ENCODE measurements at regions not wholly inside any gene's neighbourhood (a gene's known extent, or its start where the extent isn't known, plus 50 kb on each side); places are given as distances from the start of the nearest gene placed in this dataset.

- H3K27ac Mint-ChIP-seq, result no peak overlapping the region
- no peaks in the 10 kb centered on the region for H3K36me3 Mint-ChIP-seq (ENCODE audit: low read depth)
- H3K9me3 Mint-ChIP-seq, result peaks cover 2% of the 10 kb centered on the region
- TF ChIP-seq CTCF (IDR thresholded peaks at IDR 0.05; ENCODE audit: unreplicated experiment in 3 of 3), result no peak
- peaks cover 3% of the 10 kb centered on the region for H3K27me3 Mint-ChIP-seq (ENCODE audit: low read depth)
- H3K4me1 Mint-ChIP-seq, result no peaks in the 10 kb centered on the region
- H3K4me3 Mint-ChIP-seq, result no peak overlapping the region
Measured at GRCh38 chrX:128759745-128760144, 707.5 kb upstream of the ACTRT1 start.

DNA sequence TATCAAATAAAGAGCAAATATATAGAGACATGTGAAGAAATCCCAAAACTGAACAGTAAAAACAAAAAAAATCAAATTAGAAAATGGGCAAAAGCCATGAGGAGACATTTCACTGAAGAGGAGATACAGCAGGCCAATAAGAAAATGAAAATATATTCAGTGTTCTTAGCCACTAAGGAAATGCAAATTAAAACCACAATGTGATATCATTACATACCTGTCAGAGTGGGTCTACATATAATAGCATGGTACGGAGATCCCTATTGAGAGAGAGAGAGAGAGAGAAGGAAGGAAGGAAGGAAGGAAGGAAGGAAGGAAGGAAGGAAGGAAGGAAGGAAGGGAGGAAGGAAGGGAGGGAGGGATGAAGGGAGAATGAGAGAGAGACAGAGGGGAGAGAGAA is 707.0 kb upstream of the ACTRT1 start:
- Mint-ChIP-seq H3K27ac (no peak overlapping the region), H3K4me1 (no peaks in the 10 kb centered on the region), H3K4me3 (no peak overlapping the region), H3K36me3 (ENCODE audit: low read depth) (no peaks in the 10 kb centered on the region), H3K27me3 (ENCODE audit: low read depth) (peaks cover 3% of the 10 kb centered on the region), H3K9me3 (no peaks in the 10 kb centered on the region)
- TF ChIP-seq CTCF (IDR thresholded peaks at IDR 0.05; ENCODE audit: unreplicated experiment in 3 of 3), result no peak

- TF ChIP-seq CTCF (IDR thresholded peaks at IDR 0.05; ENCODE audit: unreplicated experiment in 3 of 3), result no peak
- no peak overlapping the region for H3K27ac Mint-ChIP-seq
- H3K9me3 Mint-ChIP-seq, result no peaks in the 10 kb centered on the region
- H3K4me1 Mint-ChIP-seq, result no peaks in the 10 kb centered on the region
- H3K36me3 Mint-ChIP-seq (ENCODE audit: low read depth), result no peaks in the 10 kb centered on the region
- peaks cover 3% of the 10 kb centered on the region for H3K27me3 Mint-ChIP-seq (ENCODE audit: low read depth)
- no peak overlapping the region for H3K4me3 Mint-ChIP-seq
Measured at GRCh38 chrX:128754130-128754529, 701.9 kb upstream of the ACTRT1 start.

GRCh38 chrX:128739539-128739938 is 687.3 kb upstream of the ACTRT1 start:
- Mint-ChIP-seq H3K4me3 (no peak overlapping the region), H3K4me1 (peaks cover 4% of the 10 kb centered on the region), H3K27ac (peak overlapping the region in 1 of 3 experiments; percentile 13)

DNA sequence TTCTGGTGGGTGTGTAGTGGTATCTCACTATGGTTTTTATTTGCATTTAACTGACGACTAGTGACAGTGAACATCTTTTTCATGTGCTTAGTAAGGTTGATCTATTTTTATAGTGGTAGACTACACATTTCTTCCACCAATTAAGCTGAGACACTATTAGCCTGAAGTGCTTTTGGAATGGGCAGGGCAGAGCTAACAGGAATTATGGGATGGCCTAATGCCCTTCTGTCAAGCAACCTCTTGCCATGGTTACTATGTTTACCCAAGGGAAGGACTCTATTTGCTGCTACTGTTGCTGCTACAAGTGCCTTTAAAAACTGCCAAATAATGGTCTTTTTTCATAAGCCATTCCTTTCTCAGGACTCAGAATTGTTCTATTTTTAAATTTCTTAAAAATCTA is 676.7 kb upstream of the ACTRT1 start:
- no peak overlapping the region for H3K4me3 Mint-ChIP-seq
- no peaks in the 10 kb centered on the region for H3K4me1 Mint-ChIP-seq
- H3K36me3 Mint-ChIP-seq (ENCODE audit: low read depth), result no peaks in the 10 kb centered on the region
- TF ChIP-seq CTCF (IDR thresholded peaks at IDR 0.05; ENCODE audit: unreplicated experiment in 3 of 3), result no peak
- H3K27ac Mint-ChIP-seq, result no peak overlapping the region
- no peaks in the 10 kb centered on the region for H3K27me3 Mint-ChIP-seq (ENCODE audit: low read depth)
- peaks cover 8% of the 10 kb centered on the region for H3K9me3 Mint-ChIP-seq

More at GRCh38 chrX:128739539-128739938, 687.3 kb upstream of the ACTRT1 start:
- Mint-ChIP-seq H3K27me3 (ENCODE audit: low read depth) (no peaks in the 10 kb centered on the region), H3K9me3 (peaks cover 5% of the 10 kb centered on the region), H3K36me3 (ENCODE audit: low read depth) (no peaks in the 10 kb centered on the region)
- TF ChIP-seq CTCF (IDR thresholded peaks at IDR 0.05; ENCODE audit: unreplicated experiment in 3 of 3), result no peak

- H3K9me3 Mint-ChIP-seq, result peaks cover 5% of the 10 kb centered on the region
- no peak for TF ChIP-seq CTCF (IDR thresholded peaks at IDR 0.05; ENCODE audit: unreplicated experiment in 3 of 3)
- H3K4me1 Mint-ChIP-seq, result no peaks in the 10 kb centered on the region
- H3K36me3 Mint-ChIP-seq (ENCODE audit: low read depth), result no peaks in the 10 kb centered on the region
- no peak overlapping the region for H3K4me3 Mint-ChIP-seq
- H3K27ac Mint-ChIP-seq, result no peak overlapping the region
- H3K27me3 Mint-ChIP-seq (ENCODE audit: low read depth), result no peaks in the 10 kb centered on the region
Measured at GRCh38 chrX:128717635-128718578, 665.7 kb upstream of the ACTRT1 start.

All from nephron (organoid).